ENCODE measurements at regions not wholly inside any gene's neighbourhood (a gene's known extent, or its start where the extent isn't known, plus 50 kb on each side); places are given as distances from the start of the nearest gene placed in this dataset.

DNA sequence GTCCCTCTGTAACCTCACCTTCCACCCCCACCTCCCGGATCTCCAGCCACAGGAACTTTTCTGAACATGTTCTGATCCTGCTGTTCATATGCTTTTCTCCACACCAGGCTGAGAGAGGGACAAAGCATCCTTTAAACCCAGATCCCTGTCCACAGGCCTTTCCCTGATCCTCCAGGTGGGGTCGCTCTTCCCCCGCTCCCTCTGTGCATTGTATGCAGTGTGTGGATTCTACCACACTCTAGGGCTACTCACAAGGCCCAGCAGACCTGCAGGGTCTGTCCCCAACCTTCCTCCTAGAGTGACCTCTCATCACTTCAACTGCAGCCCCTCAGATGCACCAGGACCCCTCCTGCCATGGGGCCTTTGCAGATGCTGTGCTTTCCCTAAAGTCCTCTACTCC lies 1200.6 kb downstream of the UQCRFS1 start:
- TF ChIP-seq, protein P1, sequence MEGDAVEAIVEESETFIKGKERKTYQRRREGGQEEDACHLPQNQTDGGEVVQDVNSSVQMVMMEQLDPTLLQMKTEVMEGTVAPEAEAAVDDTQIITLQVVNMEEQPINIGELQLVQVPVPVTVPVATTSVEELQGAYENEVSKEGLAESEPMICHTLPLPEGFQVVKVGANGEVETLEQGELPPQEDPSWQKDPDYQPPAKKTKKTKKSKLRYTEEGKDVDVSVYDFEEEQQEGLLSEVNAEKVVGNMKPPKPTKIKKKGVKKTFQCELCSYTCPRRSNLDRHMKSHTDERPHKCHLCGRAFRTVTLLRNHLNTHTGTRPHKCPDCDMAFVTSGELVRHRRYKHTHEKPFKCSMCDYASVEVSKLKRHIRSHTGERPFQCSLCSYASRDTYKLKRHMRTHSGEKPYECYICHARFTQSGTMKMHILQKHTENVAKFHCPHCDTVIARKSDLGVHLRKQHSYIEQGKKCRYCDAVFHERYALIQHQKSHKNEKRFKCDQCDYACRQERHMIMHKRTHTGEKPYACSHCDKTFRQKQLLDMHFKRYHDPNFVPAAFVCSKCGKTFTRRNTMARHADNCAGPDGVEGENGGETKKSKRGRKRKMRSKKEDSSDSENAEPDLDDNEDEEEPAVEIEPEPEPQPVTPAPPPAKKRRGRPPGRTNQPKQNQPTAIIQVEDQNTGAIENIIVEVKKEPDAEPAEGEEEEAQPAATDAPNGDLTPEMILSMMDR (tag by site-specific recombination; IDR thresholded peaks at IDR 0.05): peak; percentile 25; the same call in 1 of the 2 replicates
- TF ChIP-seq ZBTB21 (tag by site-specific recombination; IDR thresholded peaks at IDR 0.05) (no peak), ZNF138 (tag by site-specific recombination; IDR thresholded peaks at IDR 0.05; ENCODE audit: borderline replicate concordance) (no peak), ZNF654 (tag by site-specific recombination; IDR thresholded peaks at IDR 0.05; ENCODE audit: low read depth) (no peak), ZNF473 (tag by site-specific recombination; IDR thresholded peaks at IDR 0.05) (no peak)
- TF ChIP-seq, protein P2, sequence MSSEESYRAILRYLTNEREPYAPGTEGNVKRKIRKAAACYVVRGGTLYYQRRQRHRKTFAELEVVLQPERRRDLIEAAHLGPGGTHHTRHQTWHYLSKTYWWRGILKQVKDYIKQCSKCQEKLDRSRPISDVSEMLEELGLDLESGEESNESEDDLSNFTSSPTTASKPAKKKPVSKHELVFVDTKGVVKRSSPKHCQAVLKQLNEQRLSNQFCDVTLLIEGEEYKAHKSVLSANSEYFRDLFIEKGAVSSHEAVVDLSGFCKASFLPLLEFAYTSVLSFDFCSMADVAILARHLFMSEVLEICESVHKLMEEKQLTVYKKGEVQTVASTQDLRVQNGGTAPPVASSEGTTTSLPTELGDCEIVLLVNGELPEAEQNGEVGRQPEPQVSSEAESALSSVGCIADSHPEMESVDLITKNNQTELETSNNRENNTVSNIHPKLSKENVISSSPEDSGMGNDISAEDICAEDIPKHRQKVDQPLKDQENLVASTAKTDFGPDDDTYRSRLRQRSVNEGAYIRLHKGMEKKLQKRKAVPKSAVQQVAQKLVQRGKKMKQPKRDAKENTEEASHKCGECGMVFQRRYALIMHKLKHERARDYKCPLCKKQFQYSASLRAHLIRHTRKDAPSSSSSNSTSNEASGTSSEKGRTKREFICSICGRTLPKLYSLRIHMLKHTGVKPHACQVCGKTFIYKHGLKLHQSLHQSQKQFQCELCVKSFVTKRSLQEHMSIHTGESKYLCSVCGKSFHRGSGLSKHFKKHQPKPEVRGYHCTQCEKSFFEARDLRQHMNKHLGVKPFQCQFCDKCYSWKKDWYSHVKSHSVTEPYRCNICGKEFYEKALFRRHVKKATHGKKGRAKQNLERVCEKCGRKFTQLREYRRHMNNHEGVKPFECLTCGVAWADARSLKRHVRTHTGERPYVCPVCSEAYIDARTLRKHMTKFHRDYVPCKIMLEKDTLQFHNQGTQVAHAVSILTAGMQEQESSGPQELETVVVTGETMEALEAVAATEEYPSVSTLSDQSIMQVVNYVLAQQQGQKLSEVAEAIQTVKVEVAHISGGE (tag by site-specific recombination; conservative IDR thresholded peaks at IDR 0.05; ENCODE audit: low read depth): no peak
